SK-N-MC (cell line): ENCODE measurements at regions not wholly inside any gene's neighbourhood (a gene's known extent, or its start where the extent isn't known, plus 50 kb on each side); places are given as distances from the start of the nearest gene placed in this dataset.

Source experiments
- EZH2 ChIP-seq: fragments of 200-600 bp; sonication (generic); IDR thresholded peaks from one replicate; pipeline ENCODE4 v1.6.1; 2017; ENCODE audit warnings: antibody characterized with exemption
- FOXP2 ChIP-seq: optimal IDR thresholded peaks from 2 replicates; pipeline ENCODE3; 2011; ENCODE audit warnings: mild to moderate bottlenecking, moderate library complexity; ENCODE audit not compliant: insufficient read depth; ENCODE audit errors: extremely low read length, control extremely low read depth
- POLR2AphosphoS5 ChIP-seq: IDR thresholded peaks from 2 replicates; pipeline ENCODE4 v1.6.1; 2012; ENCODE audit warnings: mild to moderate bottlenecking, low read depth, low read length, borderline replicate concordance

DNA sequence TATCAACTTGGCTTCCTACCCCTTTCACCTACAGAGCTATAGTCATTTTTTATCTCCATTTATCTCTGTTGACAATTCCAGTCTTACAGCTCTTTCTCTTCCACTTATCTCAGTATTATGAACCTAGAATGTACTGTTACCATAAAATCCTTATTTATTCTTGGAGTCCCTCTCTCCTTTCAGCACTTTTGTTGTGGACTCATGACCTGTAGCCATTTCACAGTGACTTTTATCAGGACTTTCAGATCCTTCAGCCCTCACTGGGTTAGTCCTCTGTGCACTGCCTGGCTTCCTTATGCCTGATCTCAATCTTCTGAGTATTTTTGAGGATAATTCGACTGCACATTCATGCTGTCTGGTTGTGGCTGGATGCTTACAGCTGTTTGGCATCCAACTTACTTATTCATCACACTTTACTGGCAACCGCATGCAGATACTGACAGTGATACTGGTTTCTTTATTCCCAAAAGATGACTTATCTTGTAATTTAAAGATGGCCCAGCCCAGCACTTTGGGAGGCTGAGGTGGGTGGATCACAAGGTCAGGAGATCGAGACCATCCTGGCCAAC lies 293.3 kb downstream of the MAN2A1 start:
- TF ChIP-seq POLR2AphosphoS5 = no peak
- TF ChIP-seq FOXP2 = no peak
- no peak for TF ChIP-seq EZH2
